ENCODE measurements at regions not wholly inside any gene's neighbourhood (a gene's known extent, or its start where the extent isn't known, plus 50 kb on each side); places are given as distances from the start of the nearest gene placed in this dataset.

DNA sequence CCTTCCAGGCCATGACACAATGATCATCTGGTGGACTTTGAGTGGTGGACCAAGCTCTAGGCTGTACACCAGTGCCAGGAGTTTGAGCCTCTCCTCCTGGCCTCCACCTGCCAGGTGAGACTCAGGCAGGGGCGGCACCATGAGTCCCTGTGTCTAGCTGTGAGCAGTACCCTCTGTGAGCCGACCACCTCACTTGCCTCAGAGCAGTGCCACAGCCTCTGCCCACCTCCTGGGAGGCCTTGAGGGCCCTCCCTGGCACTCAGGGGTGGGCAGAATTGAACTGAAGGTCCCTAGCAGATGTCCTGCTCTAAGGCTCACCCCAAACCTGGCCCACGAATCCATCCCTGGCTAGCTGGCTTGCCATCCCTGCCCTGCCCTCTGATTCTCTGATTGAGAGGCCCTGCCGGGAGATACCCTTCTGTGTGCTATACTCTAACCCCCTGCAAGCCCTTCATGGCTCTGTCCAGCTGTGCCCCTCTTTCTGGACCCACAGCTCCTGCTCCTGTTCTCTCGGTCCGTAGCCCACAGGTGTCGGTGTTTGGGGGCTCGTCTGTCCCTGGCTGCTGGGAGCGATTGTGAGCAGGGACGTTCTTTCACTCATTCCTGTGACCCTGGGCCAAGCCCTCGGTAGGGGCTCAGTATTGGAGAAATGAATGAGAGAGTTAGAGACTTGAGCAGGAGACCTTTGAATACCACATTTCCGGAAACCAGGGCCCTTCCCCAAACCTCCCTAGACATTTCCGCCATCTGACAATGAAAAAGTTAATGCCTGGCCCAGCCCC lies 70.0 kb downstream of the INHBB start:
- WGBS, 2 donors, result 92 to 95% methylated on average over 13 of the region's 13 CpGs
- H3K4me3 ChIP-seq (ENCODE audit: low read depth, poor library complexity, severe bottlenecking), result no peak overlapping the region
- TF ChIP-seq, protein P1, sequence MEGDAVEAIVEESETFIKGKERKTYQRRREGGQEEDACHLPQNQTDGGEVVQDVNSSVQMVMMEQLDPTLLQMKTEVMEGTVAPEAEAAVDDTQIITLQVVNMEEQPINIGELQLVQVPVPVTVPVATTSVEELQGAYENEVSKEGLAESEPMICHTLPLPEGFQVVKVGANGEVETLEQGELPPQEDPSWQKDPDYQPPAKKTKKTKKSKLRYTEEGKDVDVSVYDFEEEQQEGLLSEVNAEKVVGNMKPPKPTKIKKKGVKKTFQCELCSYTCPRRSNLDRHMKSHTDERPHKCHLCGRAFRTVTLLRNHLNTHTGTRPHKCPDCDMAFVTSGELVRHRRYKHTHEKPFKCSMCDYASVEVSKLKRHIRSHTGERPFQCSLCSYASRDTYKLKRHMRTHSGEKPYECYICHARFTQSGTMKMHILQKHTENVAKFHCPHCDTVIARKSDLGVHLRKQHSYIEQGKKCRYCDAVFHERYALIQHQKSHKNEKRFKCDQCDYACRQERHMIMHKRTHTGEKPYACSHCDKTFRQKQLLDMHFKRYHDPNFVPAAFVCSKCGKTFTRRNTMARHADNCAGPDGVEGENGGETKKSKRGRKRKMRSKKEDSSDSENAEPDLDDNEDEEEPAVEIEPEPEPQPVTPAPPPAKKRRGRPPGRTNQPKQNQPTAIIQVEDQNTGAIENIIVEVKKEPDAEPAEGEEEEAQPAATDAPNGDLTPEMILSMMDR (IDR thresholded peaks at IDR 0.05), result no peak
- TF ChIP-seq POLR2A (IDR thresholded peaks at IDR 0.05), result no peak
- intact Hi-C loops (cut with DNase I; ENCODE audit: low total_unique reads), result no loop called here
- DNase-seq (ENCODE audit: low spot score in 2 of 2), result no peak

GRCh38 chr2:120418174-120418787 lies 72.3 kb downstream of the INHBB start:
- no peak for DNase-seq (ENCODE audit: low spot score in 2 of 2)
- no peak overlapping the region for H3K4me3 ChIP-seq (ENCODE audit: low read depth, poor library complexity, severe bottlenecking)
- WGBS, 2 donors, result 83 to 92% methylated on average over 13 of the region's 13 CpGs
- TF ChIP-seq, protein P1 (IDR thresholded peaks at IDR 0.05), result no peak
- no peak for TF ChIP-seq POLR2A (IDR thresholded peaks at IDR 0.05)
- intact Hi-C loops (cut with DNase I; ENCODE audit: low total_unique reads), result no loop called here

- 32 to 33% methylated on average over 6 of the region's 6 CpGs for WGBS, 2 donors
- DNase-seq (ENCODE audit: low spot score in 2 of 2), result no peak
- TF ChIP-seq POLR2A (IDR thresholded peaks at IDR 0.05), result no peak
- TF ChIP-seq, protein P1 (IDR thresholded peaks at IDR 0.05), result no peak
Observed at GRCh38 chr2:120419073-120419472, 73.1 kb downstream of the INHBB start.

DNA sequence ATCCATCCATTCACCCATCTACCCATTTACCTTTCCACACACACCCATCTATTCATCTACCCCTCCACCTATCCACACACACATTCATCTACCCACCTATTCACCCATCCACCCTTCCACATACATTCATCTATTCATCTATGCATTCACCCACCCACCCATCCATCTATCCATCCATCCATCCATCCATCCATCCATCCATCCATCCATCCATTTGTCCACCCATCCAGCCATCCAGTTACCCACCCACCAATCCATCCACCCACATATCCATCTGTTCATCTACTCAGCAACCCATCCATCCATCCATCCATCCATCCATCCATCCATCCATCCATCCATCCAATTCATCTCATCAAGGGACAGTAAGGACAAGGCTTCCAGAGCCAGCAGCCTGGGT lies 74.0 kb downstream of the INHBB start:
- intact Hi-C loops (cut with DNase I; ENCODE audit: low total_unique reads), result no loop called here
- no peak for DNase-seq (ENCODE audit: low spot score in 2 of 2)
- TF ChIP-seq POLR2A (IDR thresholded peaks at IDR 0.05), result no peak
- H3K4me3 ChIP-seq (ENCODE audit: low read depth, poor library complexity, severe bottlenecking), result no peak overlapping the region

More at GRCh38 chr2:120419073-120419472, 73.1 kb downstream of the INHBB start:
- intact Hi-C loops (cut with DNase I; ENCODE audit: low total_unique reads), result no loop called here
- H3K4me3 ChIP-seq (ENCODE audit: low read depth, poor library complexity, severe bottlenecking), result no peak overlapping the region

GRCh38 chr2:120421126-120421829 lies 75.3 kb downstream of the INHBB start:
- H3K4me3 ChIP-seq (ENCODE audit: low read depth, poor library complexity, severe bottlenecking), result no peak overlapping the region
- TF ChIP-seq, protein P1 (IDR thresholded peaks at IDR 0.05), result no peak
- TF ChIP-seq POLR2A (IDR thresholded peaks at IDR 0.05), result no peak
- peak in 1 of 2 donors; percentile 85 for DNase-seq (ENCODE audit: low spot score in 2 of 2)
- 67 to 74% methylated on average over 12 of the region's 12 CpGs for WGBS, 2 donors
- intact Hi-C loops (cut with DNase I; ENCODE audit: low total_unique reads), result no loop called here

DNA sequence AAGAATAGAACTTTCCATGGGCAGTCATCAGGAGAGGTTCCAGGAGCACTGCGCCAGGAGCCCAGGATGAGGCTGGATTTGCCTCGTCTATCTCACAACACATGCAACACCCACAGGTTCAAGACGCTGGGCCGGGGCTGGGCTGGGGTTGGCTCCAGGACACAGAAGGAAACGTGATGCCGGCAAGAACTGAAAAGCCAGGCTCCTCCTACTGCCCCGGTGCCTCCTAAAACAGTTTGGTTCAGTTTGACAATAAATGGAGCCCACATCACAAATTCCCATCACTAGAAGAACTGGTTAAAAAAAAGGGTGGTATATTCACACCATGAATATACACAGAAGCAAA lies 75.9 kb downstream of the INHBB start:
- TF ChIP-seq, protein P1 (IDR thresholded peaks at IDR 0.05), result no peak
- TF ChIP-seq POLR2A (IDR thresholded peaks at IDR 0.05), result no peak
- no peak for DNase-seq (ENCODE audit: low spot score in 2 of 2)
- 34 to 40% methylated on average over 4 to 7 of the region's 7 CpGs for WGBS, 2 donors
- H3K4me3 ChIP-seq (ENCODE audit: low read depth, poor library complexity, severe bottlenecking), result no peak overlapping the region
- intact Hi-C loops (cut with DNase I; ENCODE audit: low total_unique reads), result no loop called here
